PC-3 (cell line): ENCODE measurements at regions not wholly inside any gene's neighbourhood (a gene's known extent, or its start where the extent isn't known, plus 50 kb on each side); places are given as distances from the start of the nearest gene placed in this dataset.

Experiments
- CTCF ChIP-seq: fragments of 300-600 bp; sonication (generic); conservative IDR thresholded peaks from 2 replicates; pipeline ENCODE4 v1.5.1; 2017; ENCODE audit warnings: antibody characterized with exemption, low read depth, mild to moderate bottlenecking, low read length
- EZH2phosphoT487 ChIP-seq: fragments of 300-600 bp; sonication (generic); IDR thresholded peaks from 2 replicates; pipeline ENCODE4 v1.6.1; 2018; ENCODE audit warnings: mild to moderate bottlenecking, antibody characterized with exemption, low read length, borderline replicate concordance

GRCh38 chr3:105174017-105174615 is 192.6 kb upstream of the ALCAM start:
- TF ChIP-seq CTCF (no peak), EZH2phosphoT487 (no peak)
